HG03457 (cell line): ENCODE measurements at regions not wholly inside any gene's neighbourhood (a gene's known extent, or its start where the extent isn't known, plus 50 kb on each side); places are given as distances from the start of the nearest gene placed in this dataset.
"Not testable (repeated sequence)": the region's sequence is repeated elsewhere in the genome, so short reads cannot be mapped to it uniquely, and the experiment has no call there.

ENCODE experiments used
- ATAC-seq: cut with Tn5 transposase; IDR thresholded peaks from one replicate; pipeline ENCODE4 v1.9.1; 2021; ENCODE audit warnings: moderate number of reproducible peaks; ENCODE audit not compliant: unreplicated experiment

- no peak for ATAC-seq
These were observed 53.6 kb downstream of the ARF6 start for GRCh38 chr14:49946320-49947141.

- no peak for ATAC-seq
These were observed 54.6 kb downstream of the ARF6 start for GRCh38 chr14:49947506-49947905.

- ATAC-seq, result no peak
These were observed 57.7 kb downstream of the ARF6 start for GRCh38 chr14:49950275-49951228.

- no peak for ATAC-seq
These were observed 58.3 kb downstream of the ARF6 start for GRCh38 chr14:49951229-49951607.

- no peak for ATAC-seq
These were observed 58.9 kb downstream of the ARF6 start for GRCh38 chr14:49951691-49952345.

- ATAC-seq, result no peak
These were observed 60.3 kb downstream of the ARF6 start for GRCh38 chr14:49953196-49953595.

GRCh38 chr14:49954171-49954631, 61.3 kb downstream of the ARF6 start:
- no peak for ATAC-seq

GRCh38 chr14:49955024-49955423, 62.1 kb downstream of the ARF6 start:
- no peak for ATAC-seq

- ATAC-seq, result no peak
These were observed 64.4 kb downstream of the ARF6 start for GRCh38 chr14:49957089-49957852.

GRCh38 chr14:49959822-49960408, 67.0 kb downstream of the ARF6 start:
- ATAC-seq, result peak; percentile 36

GRCh38 chr14:49960453-49960852, 67.6 kb downstream of the ARF6 start:
- ATAC-seq, result no peak

GRCh38 chr14:49961270-49962222, 68.7 kb downstream of the ARF6 start:
- no peak for ATAC-seq

- no peak for ATAC-seq
These were observed 69.7 kb downstream of the ARF6 start for GRCh38 chr14:49962621-49963020.

- not testable (repeated sequence) for ATAC-seq
These were observed 72.3 kb downstream of the ARF6 start for GRCh38 chr14:49965068-49965651.

- no peak for ATAC-seq
These were observed 73.5 kb downstream of the ARF6 start for GRCh38 chr14:49966304-49966809.

- no peak for ATAC-seq
These were observed 74.2 kb downstream of the ARF6 start for GRCh38 chr14:49966971-49967630.

GRCh38 chr14:49969961-49970360, 77.1 kb downstream of the ARF6 start:
- ATAC-seq, result no peak
